ENCODE measurements at regions not wholly inside any gene's neighbourhood (a gene's known extent, or its start where the extent isn't known, plus 50 kb on each side); places are given as distances from the start of the nearest gene placed in this dataset.

GRCh38 chr11:115924744-115925567 is 420.7 kb upstream of the CADM1 start:
- no peak for TF ChIP-seq POLR2A (IDR thresholded peaks at IDR 0.05)
- TF ChIP-seq, protein P1, sequence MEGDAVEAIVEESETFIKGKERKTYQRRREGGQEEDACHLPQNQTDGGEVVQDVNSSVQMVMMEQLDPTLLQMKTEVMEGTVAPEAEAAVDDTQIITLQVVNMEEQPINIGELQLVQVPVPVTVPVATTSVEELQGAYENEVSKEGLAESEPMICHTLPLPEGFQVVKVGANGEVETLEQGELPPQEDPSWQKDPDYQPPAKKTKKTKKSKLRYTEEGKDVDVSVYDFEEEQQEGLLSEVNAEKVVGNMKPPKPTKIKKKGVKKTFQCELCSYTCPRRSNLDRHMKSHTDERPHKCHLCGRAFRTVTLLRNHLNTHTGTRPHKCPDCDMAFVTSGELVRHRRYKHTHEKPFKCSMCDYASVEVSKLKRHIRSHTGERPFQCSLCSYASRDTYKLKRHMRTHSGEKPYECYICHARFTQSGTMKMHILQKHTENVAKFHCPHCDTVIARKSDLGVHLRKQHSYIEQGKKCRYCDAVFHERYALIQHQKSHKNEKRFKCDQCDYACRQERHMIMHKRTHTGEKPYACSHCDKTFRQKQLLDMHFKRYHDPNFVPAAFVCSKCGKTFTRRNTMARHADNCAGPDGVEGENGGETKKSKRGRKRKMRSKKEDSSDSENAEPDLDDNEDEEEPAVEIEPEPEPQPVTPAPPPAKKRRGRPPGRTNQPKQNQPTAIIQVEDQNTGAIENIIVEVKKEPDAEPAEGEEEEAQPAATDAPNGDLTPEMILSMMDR (IDR thresholded peaks at IDR 0.05 in 4 of 5, conservative IDR thresholded peaks at IDR 0.05 in 1 of 5): no peak

Data from gastrocnemius medialis (tissue), 4 donors.